Limb (tissue), 2 donors: ENCODE measurements at regions not wholly inside any gene's neighbourhood (a gene's known extent, or its start where the extent isn't known, plus 50 kb on each side); places are given as distances from the start of the nearest gene placed in this dataset.
"Not testable (repeated sequence)": the region's sequence is repeated elsewhere in the genome, so short reads cannot be mapped to it uniquely, and the experiment has no call there.

Experiments used
- DNase-seq, 2 donors: peaks; one replicate each; pipeline ENCODE4 v3.0.0-alpha.2; 2016; ENCODE audit errors: extremely low spot score in 2 of 2

DNA sequence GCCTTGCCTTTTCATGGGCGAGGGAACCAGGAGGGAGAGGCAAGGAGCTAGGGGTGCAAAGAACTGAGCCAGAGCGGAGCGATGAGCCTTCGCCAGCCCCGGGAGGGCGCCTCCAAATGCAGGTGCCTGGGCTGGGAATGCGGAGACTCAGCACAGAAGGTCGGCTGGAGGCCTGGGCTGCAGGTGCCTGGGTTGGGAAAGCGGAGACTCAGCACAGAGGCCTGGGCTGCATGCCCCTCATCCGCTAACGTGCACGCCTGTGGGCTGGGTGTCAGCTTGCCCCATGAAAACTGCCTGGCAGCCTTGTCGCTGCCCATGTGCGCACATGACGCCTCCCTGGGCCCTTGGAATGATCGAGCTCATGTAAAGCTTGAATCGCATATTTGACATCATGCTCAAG is 51.8 kb downstream of the POM121L12 start:
- no peak for DNase-seq

DNA sequence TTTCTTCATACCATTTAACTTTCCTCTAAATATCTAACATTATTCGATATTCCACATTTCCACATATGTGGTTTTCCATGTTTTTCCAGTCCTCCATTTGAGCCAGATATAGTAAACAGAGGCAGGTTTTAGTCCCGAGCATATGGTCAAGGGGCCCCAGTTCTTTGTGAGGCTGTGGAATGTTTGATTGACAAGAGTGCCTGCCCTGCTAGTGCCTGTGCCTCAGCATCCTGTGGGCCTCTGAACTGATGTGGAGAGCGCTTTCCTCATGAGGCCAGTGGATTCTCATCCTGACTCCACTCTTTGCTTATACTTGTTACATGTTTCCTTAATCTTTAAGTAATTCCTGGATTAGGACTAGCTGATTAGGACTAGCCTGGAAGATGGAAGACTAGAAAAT is 58.8 kb downstream of the POM121L12 start:
- no peak for DNase-seq

DNA sequence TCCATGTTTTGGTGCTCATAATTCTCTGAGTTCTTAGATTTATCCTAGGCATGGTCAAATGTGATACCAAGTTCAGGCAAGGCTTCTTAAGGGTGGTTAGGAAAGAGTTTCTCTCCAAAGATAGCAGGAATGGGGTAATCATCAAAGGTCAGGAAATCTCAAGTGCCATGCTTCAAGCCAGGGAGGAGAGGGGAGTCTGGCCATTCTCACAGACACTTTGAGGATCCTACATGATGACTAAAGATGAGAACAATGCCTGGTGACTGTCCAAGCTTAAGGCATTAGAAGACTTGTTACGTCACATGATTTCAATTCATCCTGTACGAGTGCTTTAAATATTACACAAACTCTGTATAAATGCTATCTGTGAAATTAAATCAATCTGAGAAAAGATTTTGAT is 59.4 kb downstream of the POM121L12 start:
- DNase-seq: no peak

- DNase-seq: no peak
These were observed 60.5 kb downstream of the POM121L12 start for GRCh38 chr7:53095731-53096501.

- DNase-seq: no peak
These were observed 64.7 kb downstream of the POM121L12 start for GRCh38 chr7:53100091-53100490.

GRCh38 chr7:53101026-53101425 is 65.6 kb downstream of the POM121L12 start:
- DNase-seq: no peak

DNA sequence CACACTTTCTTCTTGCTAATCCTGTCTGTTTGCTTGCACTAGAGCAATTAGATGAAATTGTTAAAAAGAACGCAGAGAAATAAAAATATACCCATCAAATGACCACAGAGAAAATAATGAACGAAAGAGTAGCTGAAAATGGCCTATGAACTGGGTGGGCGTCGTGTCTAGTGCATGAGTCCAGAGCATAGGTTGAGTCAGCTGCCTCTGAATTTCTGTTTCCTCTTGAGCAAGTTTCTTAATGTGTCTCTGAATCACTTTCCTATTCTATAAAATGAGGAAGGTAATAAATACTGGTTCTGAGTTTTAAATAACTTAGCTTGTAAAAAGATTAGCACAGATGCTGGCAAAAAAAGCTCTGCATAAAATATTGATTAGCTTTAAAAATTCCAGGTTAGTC is 75.0 kb downstream of the POM121L12 start:
- no peak for DNase-seq

GRCh38 chr7:53111031-53111430 is 75.6 kb downstream of the POM121L12 start:
- DNase-seq: peak in 1 of 2 donors; percentile 69

DNA sequence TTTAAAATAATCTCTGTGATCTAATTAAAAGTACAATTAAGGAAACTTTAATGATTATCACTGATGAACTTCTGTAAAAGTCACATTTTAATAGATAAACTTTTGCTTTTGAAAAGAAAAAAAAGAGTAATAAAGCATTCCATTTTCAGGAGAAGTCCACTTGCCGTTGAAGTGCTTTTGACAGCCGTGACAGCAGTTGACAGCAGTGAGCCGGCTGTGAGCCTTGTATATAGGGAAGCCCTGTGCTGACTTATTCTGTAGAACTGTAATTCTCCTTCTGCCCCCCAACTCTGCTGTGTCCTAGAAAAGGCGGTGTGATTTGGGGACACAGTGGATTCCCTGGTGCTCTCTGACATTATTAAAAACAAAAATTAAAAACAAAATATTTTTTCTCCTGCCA is 78.0 kb downstream of the POM121L12 start:
- DNase-seq: no peak

DNA sequence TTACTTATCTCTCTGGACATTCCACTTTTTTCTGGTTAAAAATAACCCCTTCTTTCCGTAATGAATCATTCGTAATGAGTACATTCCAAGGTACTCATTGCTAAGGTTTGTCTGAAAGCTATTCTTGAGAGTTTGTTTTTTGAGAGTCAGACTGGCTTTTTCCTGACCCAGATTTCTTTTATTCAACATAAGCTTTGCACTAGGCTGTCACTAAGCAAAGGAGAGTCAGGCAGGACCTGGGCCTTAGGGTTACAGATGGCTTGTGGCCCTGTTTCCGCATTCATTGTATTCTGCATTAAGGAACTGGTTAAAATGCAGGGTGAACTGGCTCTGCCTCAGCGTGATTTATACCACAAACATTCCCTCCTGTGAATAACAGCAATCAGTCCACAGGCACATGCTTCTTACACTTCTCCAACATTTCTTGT is 84.1 kb downstream of the POM121L12 start:
- no peak for DNase-seq

- no peak for DNase-seq
These were observed 85.9 kb downstream of the POM121L12 start for GRCh38 chr7:53121374-53121773.

DNA sequence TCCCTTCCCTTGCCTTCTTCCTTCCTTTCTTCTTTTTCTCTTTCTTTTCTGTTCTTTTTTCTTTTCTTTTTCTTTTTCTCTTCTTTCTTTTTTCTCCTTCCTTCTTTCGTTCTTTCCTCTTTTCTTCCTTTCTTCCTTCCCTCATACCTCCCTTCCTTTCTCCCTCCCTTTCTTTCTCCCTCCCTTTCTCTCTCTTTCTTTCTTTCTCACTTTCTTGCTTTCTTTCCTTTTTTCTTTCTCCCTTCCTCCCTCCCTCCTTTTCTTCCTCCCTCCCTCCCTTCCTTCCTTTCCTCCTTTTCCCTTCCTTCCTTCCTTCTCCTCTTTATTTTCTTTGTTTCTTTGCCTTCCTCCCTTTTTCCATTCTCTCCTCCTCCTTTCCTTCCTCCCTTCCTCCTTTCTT is 96.3 kb downstream of the POM121L12 start:
- no peak for DNase-seq

DNA sequence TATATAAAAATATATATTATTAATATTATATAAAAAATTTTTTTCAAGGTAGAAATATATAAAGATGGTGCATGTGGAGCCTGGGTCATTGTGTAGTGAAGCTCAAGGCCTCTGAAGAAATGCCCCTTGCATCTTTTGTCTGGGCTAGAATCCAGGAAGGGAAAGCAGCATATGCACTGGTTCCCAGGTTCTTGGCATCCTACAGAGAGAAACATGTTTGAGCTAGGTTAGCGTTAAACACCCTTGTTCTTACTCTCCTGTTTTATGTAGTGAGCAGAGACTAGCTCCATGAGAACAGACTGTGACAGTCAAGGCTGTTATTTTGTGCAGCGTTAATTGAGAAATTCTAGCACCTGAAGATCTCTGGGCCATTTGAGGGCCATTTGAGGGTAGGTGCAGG is 116.1 kb downstream of the POM121L12 start:
- no peak for DNase-seq

- DNase-seq: not testable (repeated sequence)
These were observed 151.8 kb downstream of the POM121L12 start for GRCh38 chr7:53187184-53187583.

GRCh38 chr7:53191191-53191695 is 155.8 kb downstream of the POM121L12 start:
- no peak for DNase-seq

DNA sequence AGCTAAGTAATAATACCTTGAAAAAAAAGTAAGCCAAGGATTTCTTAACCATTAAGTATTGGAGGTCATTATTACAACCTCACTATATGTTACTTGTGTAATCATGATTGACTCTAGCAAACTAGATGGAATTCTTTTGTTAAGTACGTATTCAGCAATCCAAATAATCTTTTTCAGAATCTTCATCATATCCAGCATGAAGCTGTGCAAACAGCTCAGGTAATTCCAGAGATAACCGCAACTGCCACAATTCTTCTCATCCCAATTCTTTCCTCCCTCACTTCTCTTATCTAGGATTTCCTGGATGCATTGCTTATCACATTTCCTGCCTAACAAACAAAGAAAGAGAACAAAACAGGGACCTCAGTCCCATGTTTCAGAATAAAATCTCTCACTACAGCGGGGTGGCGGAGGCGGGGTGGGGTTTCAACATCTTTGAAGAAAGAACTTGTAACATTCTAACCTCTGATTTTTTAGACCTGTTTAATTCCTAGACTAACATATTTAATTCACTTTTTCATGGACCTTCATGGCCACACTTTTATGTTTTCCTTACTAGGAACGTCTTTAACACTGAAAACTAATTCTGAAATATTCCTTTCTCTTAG is 156.5 kb downstream of the POM121L12 start:
- DNase-seq: no peak

GRCh38 chr7:53205006-53205405 is 169.6 kb downstream of the POM121L12 start:
- peak in 1 of 2 donors; percentile 15 for DNase-seq

DNA sequence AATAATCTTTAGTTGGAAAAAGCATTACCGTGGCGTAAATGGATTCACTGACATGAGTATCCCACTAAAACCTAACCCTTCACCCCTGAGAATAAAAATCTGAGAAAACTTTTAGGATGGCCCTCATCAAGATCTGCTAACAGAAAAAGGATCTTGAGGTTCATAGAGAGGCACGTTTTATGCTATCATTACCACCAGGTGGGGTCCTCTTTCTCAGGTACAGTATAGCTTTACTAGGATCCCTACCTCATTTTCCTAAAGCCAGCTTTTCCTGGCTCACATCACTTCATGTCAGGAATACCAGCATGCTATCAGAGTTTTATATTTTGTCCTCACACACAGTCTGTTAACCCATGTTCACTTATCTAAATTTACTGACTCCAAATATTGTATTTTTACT is 173.7 kb downstream of the POM121L12 start:
- no peak for DNase-seq

- no peak for DNase-seq
These were observed 179.0 kb downstream of the POM121L12 start for GRCh38 chr7:53214463-53214862.

DNA sequence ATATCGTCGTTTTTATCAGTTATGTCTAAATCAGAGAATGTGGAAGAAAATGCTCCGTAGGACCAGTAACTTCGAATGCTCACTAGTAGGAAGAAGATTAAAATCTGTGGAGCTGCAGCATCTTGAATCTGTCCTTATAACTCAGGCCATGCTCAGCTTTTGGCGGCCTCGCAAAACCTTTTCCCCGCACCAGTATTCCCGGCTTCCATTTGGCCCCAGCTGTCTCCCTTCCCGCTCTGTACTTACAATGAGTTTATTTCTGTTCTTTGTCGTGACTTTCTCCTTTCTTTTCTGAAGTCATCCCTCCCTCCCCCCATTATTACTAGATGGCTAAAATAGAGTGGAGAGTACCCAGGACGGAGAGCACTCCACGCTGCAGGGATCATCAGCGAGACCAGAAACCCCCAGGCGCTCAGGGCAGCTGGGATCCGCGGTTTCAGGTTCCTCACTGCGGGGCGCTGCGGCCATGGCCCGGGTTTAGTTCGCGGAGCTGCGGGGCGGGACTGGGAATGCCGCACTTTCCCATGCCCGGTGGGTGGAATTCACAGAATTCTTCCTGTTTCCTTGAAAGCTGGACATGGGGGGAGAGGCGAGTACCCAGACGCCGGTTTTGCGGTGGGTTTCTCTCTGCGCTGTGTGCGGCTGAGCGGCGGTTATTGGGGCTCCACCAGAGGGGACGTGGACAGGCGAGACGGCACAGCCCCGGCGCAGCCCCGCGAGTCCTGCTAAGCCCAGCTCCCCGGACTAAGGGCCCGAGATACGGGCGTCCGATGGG is 183.5 kb downstream of the POM121L12 start:
- peak; percentile 17 to 50 for DNase-seq

- DNase-seq: no peak
These were observed 193.8 kb downstream of the POM121L12 start for GRCh38 chr7:53229202-53229601.

DNA sequence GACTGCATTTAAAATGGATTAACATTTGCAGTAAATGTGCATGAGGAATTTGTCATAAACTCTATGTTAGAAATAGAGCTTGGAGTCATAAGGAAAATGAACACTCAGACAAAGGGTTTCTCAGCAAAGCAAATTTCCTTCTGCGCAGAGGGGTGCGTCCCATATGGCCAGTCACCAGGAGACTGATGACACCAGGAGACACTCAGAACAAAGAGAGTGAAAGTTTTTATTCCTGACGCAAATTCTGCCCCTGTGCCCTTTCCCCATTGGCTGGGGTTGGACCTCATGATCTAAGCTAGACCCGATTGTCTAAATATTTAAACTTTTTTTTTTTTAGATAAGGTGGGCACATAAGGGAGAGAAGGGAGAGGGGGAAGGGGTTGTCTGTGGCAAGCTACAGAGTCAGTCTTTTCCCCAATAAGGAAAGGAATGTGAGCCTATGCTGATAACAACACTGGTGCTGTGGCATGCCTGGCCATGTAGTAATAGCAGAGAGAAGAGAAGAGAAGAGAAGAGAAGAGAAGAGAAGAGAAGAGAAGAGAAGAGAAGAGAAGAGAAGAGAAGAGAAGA is 202.0 kb downstream of the POM121L12 start:
- no peak for DNase-seq
